ENCODE measurements at regions not wholly inside any gene's neighbourhood (a gene's known extent, or its start where the extent isn't known, plus 50 kb on each side); places are given as distances from the start of the nearest gene placed in this dataset.
"Not testable (repeated sequence)": the region's sequence is repeated elsewhere in the genome, so short reads cannot be mapped to it uniquely, and the experiment has no call there.

- DNase-seq: no peak
Measured at GRCh38 chr13:76703621-76704288, 182.4 kb downstream of the KCTD12 start.

- DNase-seq: no peak
Measured at GRCh38 chr13:76703216-76703615, 183.0 kb downstream of the KCTD12 start.

- DNase-seq: no peak
Measured at GRCh38 chr13:76697288-76697687, 188.9 kb downstream of the KCTD12 start.

GRCh38 chr13:76696370-76696769, 189.8 kb downstream of the KCTD12 start:
- DNase-seq: no peak

- DNase-seq: no peak
Measured at GRCh38 chr13:76693086-76693485, 193.1 kb downstream of the KCTD12 start.

- no peak for DNase-seq
Measured at GRCh38 chr13:76692346-76692745, 193.9 kb downstream of the KCTD12 start.

GRCh38 chr13:76690611-76691010, 195.6 kb downstream of the KCTD12 start:
- DNase-seq: no peak

- no peak for DNase-seq
Measured at GRCh38 chr13:76687467-76687866, 198.7 kb downstream of the KCTD12 start.

- DNase-seq: no peak
Measured at GRCh38 chr13:76685938-76686337, 200.3 kb downstream of the KCTD12 start.

GRCh38 chr13:76684336-76684735, 201.9 kb downstream of the KCTD12 start:
- no peak for DNase-seq

GRCh38 chr13:76683854-76684253, 202.4 kb downstream of the KCTD12 start:
- DNase-seq: no peak

- no peak for DNase-seq
Measured at GRCh38 chr13:76683168-76683567, 203.0 kb downstream of the KCTD12 start.

GRCh38 chr13:76680112-76680511, 206.1 kb downstream of the KCTD12 start:
- DNase-seq: no peak

- DNase-seq: no peak
Measured at GRCh38 chr13:76677043-76677442, 209.2 kb downstream of the KCTD12 start.

GRCh38 chr13:76672420-76672819, 213.8 kb downstream of the KCTD12 start:
- DNase-seq: no peak

- no peak for DNase-seq
Measured at GRCh38 chr13:76668716-76669115, 217.5 kb downstream of the KCTD12 start.

- DNase-seq: no peak
Measured at GRCh38 chr13:76668141-76668540, 218.1 kb downstream of the KCTD12 start.

- no peak for DNase-seq
Measured at GRCh38 chr13:76667551-76667950, 218.7 kb downstream of the KCTD12 start.

GRCh38 chr13:76663592-76664335, 222.4 kb downstream of the KCTD12 start:
- no peak for DNase-seq

- DNase-seq: not testable (repeated sequence)
Measured at GRCh38 chr13:76659074-76659473, 227.1 kb downstream of the KCTD12 start.

GRCh38 chr13:76656500-76656899, 229.7 kb downstream of the KCTD12 start:
- DNase-seq: no peak

GRCh38 chr13:76656056-76656455, 230.1 kb downstream of the KCTD12 start:
- no peak for DNase-seq

- DNase-seq: no peak
Measured at GRCh38 chr13:76654263-76654662, 231.9 kb downstream of the KCTD12 start.

- DNase-seq: no peak
Measured at GRCh38 chr13:76651286-76651685, 234.9 kb downstream of the KCTD12 start.

GRCh38 chr13:76647550-76647949, 238.7 kb downstream of the KCTD12 start:
- no peak for DNase-seq
